ENCODE measurements at regions not wholly inside any gene's neighbourhood (a gene's known extent, or its start where the extent isn't known, plus 50 kb on each side); places are given as distances from the start of the nearest gene placed in this dataset.

DNA sequence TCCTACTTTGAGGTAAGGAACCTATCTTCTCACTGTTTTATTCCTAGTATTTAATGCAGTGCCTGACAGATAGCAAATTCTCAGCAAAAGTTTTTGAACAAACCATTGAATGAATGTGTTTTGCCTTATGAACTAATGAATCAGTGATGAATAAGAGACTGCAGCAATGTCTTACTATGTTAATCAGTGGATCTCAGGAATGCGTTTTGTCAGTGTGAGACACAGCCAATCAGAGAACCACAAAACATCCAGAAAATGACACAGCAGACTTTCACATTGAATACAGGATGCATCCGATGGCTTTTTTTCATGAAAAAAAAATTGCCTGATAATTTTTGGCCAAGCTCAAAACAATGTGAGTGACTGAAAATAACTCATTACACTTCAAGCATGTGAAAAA is 270.5 kb downstream of the BMP2 start:
- TF ChIP-seq, protein P1, sequence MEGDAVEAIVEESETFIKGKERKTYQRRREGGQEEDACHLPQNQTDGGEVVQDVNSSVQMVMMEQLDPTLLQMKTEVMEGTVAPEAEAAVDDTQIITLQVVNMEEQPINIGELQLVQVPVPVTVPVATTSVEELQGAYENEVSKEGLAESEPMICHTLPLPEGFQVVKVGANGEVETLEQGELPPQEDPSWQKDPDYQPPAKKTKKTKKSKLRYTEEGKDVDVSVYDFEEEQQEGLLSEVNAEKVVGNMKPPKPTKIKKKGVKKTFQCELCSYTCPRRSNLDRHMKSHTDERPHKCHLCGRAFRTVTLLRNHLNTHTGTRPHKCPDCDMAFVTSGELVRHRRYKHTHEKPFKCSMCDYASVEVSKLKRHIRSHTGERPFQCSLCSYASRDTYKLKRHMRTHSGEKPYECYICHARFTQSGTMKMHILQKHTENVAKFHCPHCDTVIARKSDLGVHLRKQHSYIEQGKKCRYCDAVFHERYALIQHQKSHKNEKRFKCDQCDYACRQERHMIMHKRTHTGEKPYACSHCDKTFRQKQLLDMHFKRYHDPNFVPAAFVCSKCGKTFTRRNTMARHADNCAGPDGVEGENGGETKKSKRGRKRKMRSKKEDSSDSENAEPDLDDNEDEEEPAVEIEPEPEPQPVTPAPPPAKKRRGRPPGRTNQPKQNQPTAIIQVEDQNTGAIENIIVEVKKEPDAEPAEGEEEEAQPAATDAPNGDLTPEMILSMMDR (IDR thresholded peaks at IDR 0.05) = no peak
- TF ChIP-seq POLR2AphosphoS5 (IDR thresholded peaks at IDR 0.05) (no peak), EP300 (IDR thresholded peaks at IDR 0.05; ENCODE audit: low read depth) (no peak)

Data from transverse colon (tissue), 4 donors.